Loucy (cell line): ENCODE measurements at regions not wholly inside any gene's neighbourhood (a gene's known extent, or its start where the extent isn't known, plus 50 kb on each side); places are given as distances from the start of the nearest gene placed in this dataset.

ENCODE experiments used
- H2AFZ ChIP-seq: fragments of 200-600 bp; sonication (generic); 2 replicates; pipeline ENCODE4 v1.6.0; 2016; ENCODE audit warnings: antibody characterized with exemption, mild to moderate bottlenecking, low read length, moderate library complexity
- H3F3A ChIP-seq: fragments of 200-600 bp; 2 replicates; pipeline ENCODE4 v1.6.0; 2016; ENCODE audit warnings: antibody characterized with exemption, low read depth, mild to moderate bottlenecking
- H3K27me3 ChIP-seq: fragments of 200-600 bp; sonication (generic); 2 replicates; pipeline ENCODE4 v1.6.1; 2014; ENCODE audit warnings: low read length, mild to moderate bottlenecking; ENCODE audit not compliant: insufficient read depth, poor library complexity, severe bottlenecking
- H3K36me3 ChIP-seq: fragments of 200-600 bp; sonication (generic); 2 replicates; pipeline ENCODE4 v1.6.1; 2016; ENCODE audit warnings: low read length; ENCODE audit not compliant: insufficient read depth
- H3K4me1 ChIP-seq: fragments of 200-600 bp; sonication (generic); 2 replicates; pipeline ENCODE4 v1.5.1; 2014; ENCODE audit warnings: low read length, mild to moderate bottlenecking; ENCODE audit not compliant: insufficient read depth, poor library complexity, severe bottlenecking
- H3K4me2 ChIP-seq: fragments of 200-600 bp; sonication (generic); 2 replicates; pipeline ENCODE4 v1.6.0; 2014; ENCODE audit warnings: antibody characterized with exemption, low read length, low read depth, mild to moderate bottlenecking; ENCODE audit not compliant: poor library complexity, severe bottlenecking
- H3K4me3 ChIP-seq: fragments of 200-600 bp; sonication (generic); 2 replicates; pipeline ENCODE4 v1.5.1; 2014; ENCODE audit warnings: low read length, mild to moderate bottlenecking, mixed read lengths; ENCODE audit not compliant: poor library complexity, severe bottlenecking
- H3K79me2 ChIP-seq: fragments of 200-600 bp; sonication (generic); 2 replicates; pipeline ENCODE4 v1.6.1; 2014; ENCODE audit warnings: low read length; ENCODE audit not compliant: insufficient read depth
- H3K9ac ChIP-seq: fragments of 200-600 bp; sonication (generic); 2 replicates; pipeline ENCODE4 v1.6.0; 2014; ENCODE audit warnings: mild to moderate bottlenecking, low read depth, low read length, moderate library complexity; ENCODE audit not compliant: poor library complexity, severe bottlenecking
- H3K9me2 ChIP-seq: fragments of 200-600 bp; sonication (generic); replicated peaks from 2 replicates; pipeline ENCODE4 v1.6.1; 2016; ENCODE audit warnings: low read depth, low read length, mixed read lengths
- H3K9me3 ChIP-seq: fragments of 200-600 bp; sonication (generic); 2 replicates; pipeline ENCODE4 v1.6.1; 2014; ENCODE audit warnings: mild to moderate bottlenecking, antibody characterized with exemption, low read length, low read depth; ENCODE audit not compliant: insufficient read depth
- H4K20me1 ChIP-seq: fragments of 200-600 bp; sonication (generic); 2 replicates; pipeline ENCODE4 v1.6.0; 2014; ENCODE audit warnings: antibody characterized with exemption, low read length, mild to moderate bottlenecking; ENCODE audit not compliant: insufficient read depth, poor library complexity, severe bottlenecking
- EZH2phosphoT487 ChIP-seq: fragments of 200-600 bp; IDR thresholded peaks from 2 replicates; pipeline ENCODE4 v1.6.1; 2018; ENCODE audit warnings: antibody characterized with exemption, mild to moderate bottlenecking, moderate library complexity, borderline replicate concordance
- TF ChIP-seq, protein P1 (sequence below): fragments of 200-600 bp; sonication (generic); conservative IDR thresholded peaks from 2 replicates; pipeline ENCODE4 v1.5.1; 2014; ENCODE audit warnings: mild to moderate bottlenecking, antibody characterized with exemption, low read length

- Histone ChIP-seq H3K4me2 (no peak overlapping the region), H3K9me2 (no peaks in the 10 kb centered on the region), H3K9me3 (no peaks in the 10 kb centered on the region), H3K4me3 (no peak overlapping the region), H3K79me2 (no peaks in the 10 kb centered on the region), H3K36me3 (no peaks in the 10 kb centered on the region), H2AFZ (no peak overlapping the region), H3F3A (no peaks in the 10 kb centered on the region), H4K20me1 (no peaks in the 10 kb centered on the region), H3K9ac (no peak overlapping the region), H3K4me1 (no peaks in the 10 kb centered on the region), H3K27me3 (no peaks in the 10 kb centered on the region)
- no peak for TF ChIP-seq EZH2phosphoT487
- TF ChIP-seq, protein P1, sequence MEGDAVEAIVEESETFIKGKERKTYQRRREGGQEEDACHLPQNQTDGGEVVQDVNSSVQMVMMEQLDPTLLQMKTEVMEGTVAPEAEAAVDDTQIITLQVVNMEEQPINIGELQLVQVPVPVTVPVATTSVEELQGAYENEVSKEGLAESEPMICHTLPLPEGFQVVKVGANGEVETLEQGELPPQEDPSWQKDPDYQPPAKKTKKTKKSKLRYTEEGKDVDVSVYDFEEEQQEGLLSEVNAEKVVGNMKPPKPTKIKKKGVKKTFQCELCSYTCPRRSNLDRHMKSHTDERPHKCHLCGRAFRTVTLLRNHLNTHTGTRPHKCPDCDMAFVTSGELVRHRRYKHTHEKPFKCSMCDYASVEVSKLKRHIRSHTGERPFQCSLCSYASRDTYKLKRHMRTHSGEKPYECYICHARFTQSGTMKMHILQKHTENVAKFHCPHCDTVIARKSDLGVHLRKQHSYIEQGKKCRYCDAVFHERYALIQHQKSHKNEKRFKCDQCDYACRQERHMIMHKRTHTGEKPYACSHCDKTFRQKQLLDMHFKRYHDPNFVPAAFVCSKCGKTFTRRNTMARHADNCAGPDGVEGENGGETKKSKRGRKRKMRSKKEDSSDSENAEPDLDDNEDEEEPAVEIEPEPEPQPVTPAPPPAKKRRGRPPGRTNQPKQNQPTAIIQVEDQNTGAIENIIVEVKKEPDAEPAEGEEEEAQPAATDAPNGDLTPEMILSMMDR: no peak
Observed at GRCh38 chr21:32061729-32062128, 188.9 kb downstream of the HUNK start.

DNA sequence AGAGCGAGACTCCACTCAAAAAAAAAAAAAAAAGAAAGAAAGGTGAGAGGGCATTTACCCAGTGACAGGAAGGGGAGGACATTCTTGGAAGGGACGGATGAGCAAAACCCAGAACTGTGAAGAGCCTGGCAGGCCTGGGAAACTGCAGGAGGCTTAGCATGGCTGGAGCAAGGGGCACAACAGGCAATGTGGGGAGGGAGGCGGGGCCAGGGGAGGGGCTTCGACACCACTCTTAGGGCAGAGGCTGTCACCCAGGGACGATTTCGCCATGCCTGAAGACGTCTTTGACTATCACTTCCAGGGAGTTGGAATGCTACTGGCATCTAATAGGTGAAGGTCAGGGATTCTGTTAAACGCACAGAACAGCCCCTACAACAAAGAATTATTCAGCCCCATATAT is 184.0 kb downstream of the HUNK start:
- Histone ChIP-seq H3K4me2 (no peak overlapping the region), H3K36me3 (no peaks in the 10 kb centered on the region), H3K4me1 (no peaks in the 10 kb centered on the region), H3K79me2 (no peaks in the 10 kb centered on the region), H3K27me3 (no peaks in the 10 kb centered on the region), H3K9me3 (0 out of 2 replicates have a peak, but pooled peaks cover 10% of the 10 kb centered on the region), H3F3A (no peaks in the 10 kb centered on the region), H2AFZ (no peak overlapping the region), H3K4me3 (no peak overlapping the region), H4K20me1 (no peaks in the 10 kb centered on the region), H3K9ac (no peak overlapping the region), H3K9me2 (no peaks in the 10 kb centered on the region)
- TF ChIP-seq EZH2phosphoT487: no peak
- TF ChIP-seq, protein P1: no peak

DNA sequence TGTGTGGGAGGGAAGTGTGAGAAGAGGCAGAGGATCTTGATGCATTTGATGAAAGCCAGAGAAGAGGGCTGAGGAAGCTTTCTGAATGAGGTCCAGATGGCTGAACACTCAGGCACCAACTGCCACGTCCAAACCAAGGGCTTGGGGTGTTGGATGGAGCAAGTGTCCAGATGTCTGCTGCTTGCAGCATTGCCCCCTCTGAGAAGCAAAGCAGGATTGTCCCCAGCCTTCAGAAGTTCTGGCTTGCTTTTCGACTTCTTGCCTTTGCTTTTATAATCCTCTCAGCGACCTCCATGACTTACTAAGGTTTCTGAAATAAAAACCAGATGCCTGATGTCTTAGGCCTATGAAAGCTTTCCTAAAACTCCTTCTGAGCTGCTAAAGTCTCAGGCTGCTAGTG is 182.5 kb downstream of the HUNK start:
- no peaks in the 10 kb centered on the region for H3K79me2 ChIP-seq
- H3K4me1 ChIP-seq: no peaks in the 10 kb centered on the region
- H3K9ac ChIP-seq: no peak overlapping the region
- no peaks in the 10 kb centered on the region for H3K36me3 ChIP-seq
- no peak overlapping the region for H3K4me3 ChIP-seq
- H2AFZ ChIP-seq: no peak overlapping the region
- H3K9me3 ChIP-seq: 0 out of 2 replicates have a peak, but pooled peaks cover 10% of the 10 kb centered on the region
- H3K9me2 ChIP-seq: no peaks in the 10 kb centered on the region
- no peak overlapping the region for H3K4me2 ChIP-seq
- H3F3A ChIP-seq: no peaks in the 10 kb centered on the region
- no peak for TF ChIP-seq EZH2phosphoT487
- TF ChIP-seq, protein P1: no peak
- no peaks in the 10 kb centered on the region for H3K27me3 ChIP-seq
- H4K20me1 ChIP-seq: no peaks in the 10 kb centered on the region
